OCI-LY7 (cell line): ENCODE measurements at regions not wholly inside any gene's neighbourhood (a gene's known extent, or its start where the extent isn't known, plus 50 kb on each side); places are given as distances from the start of the nearest gene placed in this dataset.
"Not testable (repeated sequence)": the region's sequence is repeated elsewhere in the genome, so short reads cannot be mapped to it uniquely, and the experiment has no call there.

Experiments used
- BruUV-seq: library from RNA; stranded (reverse); fragments of 400-500 nt; replicated peaks from 2 replicates; lab custom pipeline; 2021; lab: Mats Ljungman, UMichigan
- CTCF ChIA-PET: fragments of 300-600 bp; sonication (Branson Sonifier 250); formaldehyde crosslinking; loops from one replicate; lab custom pipeline; 2022; ENCODE audit warnings: antibody characterized with exemption; ENCODE audit not compliant: unreplicated experiment; lab: Charles Lee
- POLR2A ChIA-PET: fragments of 300-600 bp; sonication (Branson Sonifier 250); formaldehyde crosslinking; loops from one replicate; lab custom pipeline; 2022; ENCODE audit warnings: antibody characterized with exemption; lab: Charles Lee
- DNase-seq: peaks from one replicate; pipeline ENCODE4 v3.0.0-alpha.2; 2015; ENCODE audit warnings: low spot score
- H2AFZ ChIP-seq: fragments of 200-600 bp; sonication (generic), shearing (Covaris generic); 2 replicates; pipeline ENCODE4 v1.6.1; 2014; ENCODE audit warnings: mild to moderate bottlenecking, antibody characterized with exemption, low read length, moderate library complexity
- H3K27ac ChIP-seq: fragments of 200-600 bp; sonication (generic); 2 replicates; pipeline ENCODE4 v1.5.1; 2014; ENCODE audit warnings: mixed run types, low read depth, mild to moderate bottlenecking, moderate library complexity, low read length, inconsistent platforms; ENCODE audit not compliant: poor library complexity, severe bottlenecking
- H3K36me3 ChIP-seq: fragments of 200-600 bp; sonication (generic); 2 replicates; pipeline ENCODE4 v1.6.1; 2014; ENCODE audit warnings: mild to moderate bottlenecking, antibody characterized with exemption, low read length, moderate library complexity, mixed read lengths; ENCODE audit not compliant: insufficient read depth
- H3K4me1 ChIP-seq: fragments of 200-600 bp; sonication (generic); 2 replicates; pipeline ENCODE4 v1.5.1; 2014; ENCODE audit warnings: mild to moderate bottlenecking, low read length; ENCODE audit not compliant: insufficient read depth, poor library complexity, severe bottlenecking
- H3K4me2 ChIP-seq: fragments of 200-600 bp; sonication (generic); 2 replicates; pipeline ENCODE4 v1.6.1; 2014; ENCODE audit warnings: mild to moderate bottlenecking, low read length
- H3K4me3 ChIP-seq: fragments of 200-600 bp; sonication (generic); 2 replicates; pipeline ENCODE4 v1.5.1; 2014; ENCODE audit warnings: mild to moderate bottlenecking, low read depth, low read length; ENCODE audit not compliant: poor library complexity, severe bottlenecking
- H3K79me2 ChIP-seq: fragments of 200-600 bp; sonication (generic); 2 replicates; pipeline ENCODE4 v1.6.1; 2016; ENCODE audit warnings: low read depth, mild to moderate bottlenecking, low read length, moderate library complexity, mixed read lengths; ENCODE audit not compliant: insufficient read depth
- H3K9me2 ChIP-seq: fragments of 200-600 bp; sonication (generic); 2 replicates; pipeline ENCODE4 v1.6.1; 2016; ENCODE audit warnings: mild to moderate bottlenecking, low read length, mixed read lengths; ENCODE audit not compliant: insufficient read depth
- H3K9me3 ChIP-seq: fragments of 200-600 bp; sonication (generic); 2 replicates; pipeline ENCODE4 v1.6.1; 2014; ENCODE audit warnings: mild to moderate bottlenecking, mixed run types, low read length, mixed read lengths
- H4K20me1 ChIP-seq: fragments of 200-600 bp; sonication (generic); 2 replicates; pipeline ENCODE4 v1.6.1; 2014; ENCODE audit warnings: mild to moderate bottlenecking, antibody characterized with exemption, low read length, moderate library complexity, mixed read lengths; ENCODE audit not compliant: insufficient read depth
- CTCF ChIP-seq: fragments of 200-600 bp; sonication (generic); conservative IDR thresholded peaks from 2 replicates; pipeline ENCODE4 v1.5.1; 2014; ENCODE audit warnings: mild to moderate bottlenecking, antibody characterized with exemption, low read length, moderate library complexity, mixed read lengths
- EZH2phosphoT487 ChIP-seq: fragments of 200-600 bp; sonication (generic); IDR thresholded peaks from 2 replicates; pipeline ENCODE4 v1.6.1; 2018; ENCODE audit warnings: low read depth, borderline replicate concordance, mild to moderate bottlenecking, mixed run types, antibody characterized with exemption, low read length, moderate library complexity, mixed read lengths
- intact Hi-C: fragments of 100-400 bp; cut with micrococcal nuclease; formaldehyde crosslinking; loops from one replicate; pipeline ENCODE4 v1.10.0; 2022; ENCODE audit not compliant: unreplicated experiment

- H3K9me2 ChIP-seq, DNase-seq, CTCF ChIA-PET, H3K36me3 ChIP-seq, H3K4me3 ChIP-seq, H3K27ac ChIP-seq, intact Hi-C loops, H3K79me2 ChIP-seq, H3K4me2 ChIP-seq, H4K20me1 ChIP-seq, H2AFZ ChIP-seq, BruUV-seq, POLR2A ChIA-PET, H3K4me1 ChIP-seq, H3K9me3 ChIP-seq: not testable (repeated sequence)
- TF ChIP-seq CTCF: peak; percentile 32; the same call in 1 of the 2 replicates
Observed at GRCh38 chr13:21268485-21268884, 92.0 kb downstream of the MRPL57 start.

GRCh38 chr13:21272439-21272838, 96.0 kb downstream of the MRPL57 start:
- POLR2A ChIA-PET, CTCF ChIA-PET: not testable (repeated sequence)

GRCh38 chr13:21274457-21274856, 98.0 kb downstream of the MRPL57 start:
- H3K27ac ChIP-seq, H3K79me2 ChIP-seq, POLR2A ChIA-PET, H3K9me2 ChIP-seq, H3K4me2 ChIP-seq, H3K4me1 ChIP-seq, H3K4me3 ChIP-seq, H2AFZ ChIP-seq, DNase-seq, intact Hi-C loops, H3K9me3 ChIP-seq, H4K20me1 ChIP-seq, CTCF ChIA-PET, H3K36me3 ChIP-seq, BruUV-seq: not testable (repeated sequence)

More at GRCh38 chr13:21272439-21272838, 96.0 kb downstream of the MRPL57 start:
- H3K4me1 ChIP-seq, H3K36me3 ChIP-seq, H3K9me2 ChIP-seq, H4K20me1 ChIP-seq, H3K4me3 ChIP-seq, H2AFZ ChIP-seq, DNase-seq, H3K79me2 ChIP-seq, intact Hi-C loops, H3K27ac ChIP-seq, H3K9me3 ChIP-seq, BruUV-seq, H3K4me2 ChIP-seq: not testable (repeated sequence)

- Histone ChIP-seq H3K4me2 (no peak overlapping the region), H3K4me3 (no peak overlapping the region), H3K9me2 (no peaks in the 10 kb centered on the region), H3K9me3 (0 out of 2 replicates have a peak, but pooled peaks cover 6% of the 10 kb centered on the region), H3K4me1 (no peaks in the 10 kb centered on the region), H3K27ac (no peak overlapping the region), H3K79me2 (no peaks in the 10 kb centered on the region), H2AFZ (no peak overlapping the region), H3K36me3 (no peaks in the 10 kb centered on the region), H4K20me1 (no peaks in the 10 kb centered on the region)
- TF ChIP-seq EZH2phosphoT487 (no peak), CTCF (no peak)
- no peak for DNase-seq
- ChIA-PET POLR2A (no interaction called here), CTCF (no interaction called here)
- no TSS peak for BruUV-seq
- intact Hi-C loops: no loop called here
Observed at GRCh38 chr13:21282065-21282464, 105.6 kb downstream of the MRPL57 start.
